ENCODE measurements at regions not wholly inside any gene's neighbourhood (a gene's known extent, or its start where the extent isn't known, plus 50 kb on each side); places are given as distances from the start of the nearest gene placed in this dataset.

DNA sequence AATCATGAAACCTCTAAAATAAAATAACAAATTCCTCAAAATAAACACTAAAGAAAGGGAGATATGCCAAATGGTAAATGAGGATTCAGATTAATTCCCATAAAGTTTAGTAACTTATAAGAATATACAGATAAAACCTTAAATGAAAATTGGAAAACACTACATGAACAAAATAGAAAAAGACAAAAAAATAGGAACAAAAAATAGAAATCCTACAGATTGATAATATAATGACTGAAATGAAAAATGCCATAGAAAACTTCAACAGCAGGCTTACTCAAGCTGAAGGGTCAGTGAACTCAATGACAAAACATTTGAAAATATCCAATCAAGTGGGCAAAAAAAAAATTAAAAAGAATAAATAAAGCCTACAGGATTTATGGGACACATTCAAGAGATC, 1784.8 kb downstream of the PCDH9 start:
- no peak overlapping the region for H3K4me2 ChIP-seq (ENCODE audit: low read length)
- no peak overlapping the region for H4K8ac ChIP-seq (ENCODE audit: low read depth, low read length)
- H3K79me2 ChIP-seq (ENCODE audit: control insufficient read depth, insufficient read depth, low read length): no peaks in the 10 kb centered on the region
- no peak overlapping the region for H3K18ac ChIP-seq (ENCODE audit: low read length)
- H2AK5ac ChIP-seq (ENCODE audit: low read length): no peak overlapping the region
- H2BK15ac ChIP-seq (replicated peaks; ENCODE audit: low read depth): no peak overlapping the region
- no peaks in the 10 kb centered on the region for H3K36me3 ChIP-seq (ENCODE audit: control insufficient read depth, insufficient read depth, low read length)
- no peak overlapping the region for H2BK120ac ChIP-seq (ENCODE audit: low read depth, low read length)
- no peak for DNase-seq
- H3K79me1 ChIP-seq (ENCODE audit: low read length): no peaks in the 10 kb centered on the region
- no peak overlapping the region for H3K4me3 ChIP-seq (ENCODE audit: low read length)
- no peaks in the 10 kb centered on the region for H3K27me3 ChIP-seq (ENCODE audit: insufficient read depth, low read length, poor library complexity)
- H3K4me1 ChIP-seq (ENCODE audit: control insufficient read depth, low read depth, low read length): no peaks in the 10 kb centered on the region
- no peak overlapping the region for H3K27ac ChIP-seq (ENCODE audit: low read depth, low read length)
- H4K5ac ChIP-seq (ENCODE audit: low read length): no peak overlapping the region
- H3K9ac ChIP-seq (ENCODE audit: low read length): no peak overlapping the region
- H2BK5ac ChIP-seq (ENCODE audit: low read length): no peak overlapping the region
- no peak overlapping the region for H3K4ac ChIP-seq (ENCODE audit: low read depth, low read length)
- no peak overlapping the region for H3K56ac ChIP-seq (ENCODE audit: low read length)
- H3K23ac ChIP-seq (ENCODE audit: low read length): no peak overlapping the region

DNA sequence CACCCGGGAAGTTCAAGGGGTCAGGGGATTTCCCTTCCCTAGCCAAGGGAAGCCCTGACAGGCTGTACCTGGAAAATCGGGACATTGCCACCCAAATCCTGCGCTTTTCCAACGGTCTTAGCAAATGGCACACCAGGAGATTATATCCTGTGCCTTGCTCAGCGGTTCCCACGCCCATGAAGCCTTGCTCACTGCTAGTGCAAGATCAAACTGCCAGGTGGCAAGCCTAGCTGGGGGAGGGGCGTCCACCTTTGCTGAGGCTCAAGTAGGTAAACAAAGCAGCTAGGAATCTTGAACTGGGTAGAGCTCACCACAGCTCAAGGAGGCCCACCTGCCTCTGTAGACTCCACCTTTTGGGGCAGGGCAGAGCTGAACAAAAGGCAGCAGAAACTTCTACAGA, 1794.5 kb downstream of the PCDH9 start:
- no peak overlapping the region for H2AK5ac ChIP-seq (ENCODE audit: low read length)
- H3K79me2 ChIP-seq (ENCODE audit: control insufficient read depth, insufficient read depth, low read length): no peaks in the 10 kb centered on the region
- no peak overlapping the region for H3K4me3 ChIP-seq (ENCODE audit: low read length)
- H3K36me3 ChIP-seq (ENCODE audit: control insufficient read depth, insufficient read depth, low read length): no peaks in the 10 kb centered on the region
- H2BK15ac ChIP-seq (replicated peaks; ENCODE audit: low read depth): no peak overlapping the region
- no peak overlapping the region for H3K18ac ChIP-seq (ENCODE audit: low read length)
- no peak overlapping the region for H3K4ac ChIP-seq (ENCODE audit: low read depth, low read length)
- no peaks in the 10 kb centered on the region for H3K4me1 ChIP-seq (ENCODE audit: control insufficient read depth, low read depth, low read length)
- no peak overlapping the region for H4K5ac ChIP-seq (ENCODE audit: low read length)
- H2BK120ac ChIP-seq (ENCODE audit: low read depth, low read length): no peak overlapping the region
- H3K4me2 ChIP-seq (ENCODE audit: low read length): no peak overlapping the region
- WGBS (ENCODE audit: extremely low coverage, insufficient coverage, low lambda C conversion rate): no CpG with 5 or more reads among the region's 7 CpGs
- H3K9ac ChIP-seq (ENCODE audit: low read length): no peak overlapping the region
- H3K27me3 ChIP-seq (ENCODE audit: insufficient read depth, low read length, poor library complexity): no peaks in the 10 kb centered on the region
- H3K27ac ChIP-seq (ENCODE audit: low read depth, low read length): no peak overlapping the region
- H2BK5ac ChIP-seq (ENCODE audit: low read length): no peak overlapping the region
- DNase-seq: no peak
- H3K79me1 ChIP-seq (ENCODE audit: low read length): no peaks in the 10 kb centered on the region
- H4K8ac ChIP-seq (ENCODE audit: low read depth, low read length): no peak overlapping the region
- no peak overlapping the region for H3K23ac ChIP-seq (ENCODE audit: low read length)
- H3K56ac ChIP-seq (ENCODE audit: low read length): no peak overlapping the region

DNA sequence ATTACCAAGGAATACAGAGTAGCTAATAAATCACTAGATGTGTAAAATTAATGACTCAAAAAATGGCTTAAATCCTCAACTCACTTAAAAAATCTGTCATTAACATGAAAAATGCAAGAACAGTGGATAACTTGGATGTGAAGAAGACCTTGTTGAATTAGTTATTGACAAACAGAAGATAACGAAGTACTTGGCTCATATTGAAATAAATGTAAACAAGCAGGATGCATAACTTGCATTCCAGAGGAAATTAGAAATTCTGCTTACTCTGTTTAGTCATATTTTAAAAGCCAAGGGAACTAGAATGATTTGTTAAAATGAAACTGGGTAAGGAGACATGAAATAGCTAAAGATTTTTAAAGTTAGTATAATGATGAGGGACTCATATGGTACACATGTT, 1812.2 kb downstream of the PCDH9 start:
- no peak overlapping the region for H2AK5ac ChIP-seq (ENCODE audit: low read length)
- H3K4me1 ChIP-seq (ENCODE audit: control insufficient read depth, low read depth, low read length): no peaks in the 10 kb centered on the region

DNA sequence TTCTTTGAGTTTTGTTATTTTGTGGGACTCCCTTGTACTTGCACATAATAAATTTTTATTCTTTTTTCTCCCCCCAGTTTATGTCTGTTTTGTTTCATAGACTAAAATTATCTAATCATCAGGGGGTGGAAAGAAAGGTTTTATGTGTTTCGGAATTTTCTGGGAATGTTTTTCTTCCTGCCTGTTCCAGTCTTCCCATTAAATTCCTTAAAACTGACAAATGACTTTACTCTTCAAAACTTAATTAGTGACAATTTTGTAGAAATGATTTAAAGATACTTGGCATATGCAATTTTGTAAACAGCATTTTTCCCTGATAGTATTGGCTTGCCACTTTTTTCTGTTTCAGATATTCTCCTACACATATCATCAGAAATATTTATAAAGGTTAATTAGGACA, 1813.4 kb downstream of the PCDH9 start:
- Histone ChIP-seq H3K9ac (ENCODE audit: low read length) (no peak overlapping the region), H3K27me3 (ENCODE audit: insufficient read depth, low read length, poor library complexity) (no peaks in the 10 kb centered on the region), H2BK15ac (replicated peaks; ENCODE audit: low read depth) (no peak overlapping the region), H3K4ac (ENCODE audit: low read depth, low read length) (no peak overlapping the region), H3K23ac (ENCODE audit: low read length) (no peak overlapping the region), H3K36me3 (ENCODE audit: control insufficient read depth, insufficient read depth, low read length) (no peaks in the 10 kb centered on the region), H3K4me2 (ENCODE audit: low read length) (no peak overlapping the region), H2BK5ac (ENCODE audit: low read length) (no peak overlapping the region), H3K56ac (ENCODE audit: low read length) (no peak overlapping the region), H2AK5ac (ENCODE audit: low read length) (no peak overlapping the region), H3K4me3 (ENCODE audit: low read length) (no peak overlapping the region), H3K18ac (ENCODE audit: low read length) (no peak overlapping the region), H3K79me1 (ENCODE audit: low read length) (no peaks in the 10 kb centered on the region), H3K4me1 (ENCODE audit: control insufficient read depth, low read depth, low read length) (no peaks in the 10 kb centered on the region), H3K79me2 (ENCODE audit: control insufficient read depth, insufficient read depth, low read length) (no peaks in the 10 kb centered on the region), H3K27ac (ENCODE audit: low read depth, low read length) (no peak overlapping the region), H4K5ac (ENCODE audit: low read length) (no peak overlapping the region), H4K8ac (ENCODE audit: low read depth, low read length) (no peak overlapping the region), H2BK120ac (ENCODE audit: low read depth, low read length) (no peak overlapping the region)
- no CpG with 5 or more reads among the region's 1 CpG for WGBS (ENCODE audit: extremely low coverage, insufficient coverage, low lambda C conversion rate)
- no peak for DNase-seq

More for the DNA sequence above, 1812.2 kb downstream of the PCDH9 start:
- H3K18ac ChIP-seq (ENCODE audit: low read length): no peak overlapping the region
- H3K4me3 ChIP-seq (ENCODE audit: low read length): no peak overlapping the region
- DNase-seq: no peak
- no peak overlapping the region for H3K4ac ChIP-seq (ENCODE audit: low read depth, low read length)
- H3K27me3 ChIP-seq (ENCODE audit: insufficient read depth, low read length, poor library complexity): no peaks in the 10 kb centered on the region
- no peaks in the 10 kb centered on the region for H3K79me1 ChIP-seq (ENCODE audit: low read length)
- no peak overlapping the region for H2BK5ac ChIP-seq (ENCODE audit: low read length)
- H3K23ac ChIP-seq (ENCODE audit: low read length): no peak overlapping the region
- H3K4me2 ChIP-seq (ENCODE audit: low read length): no peak overlapping the region
- no peak overlapping the region for H2BK15ac ChIP-seq (replicated peaks; ENCODE audit: low read depth)
- no peak overlapping the region for H2BK120ac ChIP-seq (ENCODE audit: low read depth, low read length)
- no peaks in the 10 kb centered on the region for H3K36me3 ChIP-seq (ENCODE audit: control insufficient read depth, insufficient read depth, low read length)
- H4K8ac ChIP-seq (ENCODE audit: low read depth, low read length): no peak overlapping the region
- no peaks in the 10 kb centered on the region for H3K79me2 ChIP-seq (ENCODE audit: control insufficient read depth, insufficient read depth, low read length)
- no peak overlapping the region for H3K9ac ChIP-seq (ENCODE audit: low read length)
- no CpG with 5 or more reads among the region's 1 CpG for WGBS (ENCODE audit: extremely low coverage, insufficient coverage, low lambda C conversion rate)
- no peak overlapping the region for H3K56ac ChIP-seq (ENCODE audit: low read length)
- H4K5ac ChIP-seq (ENCODE audit: low read length): no peak overlapping the region
- H3K27ac ChIP-seq (ENCODE audit: low read depth, low read length): no peak overlapping the region

GRCh38 chr13:65414187-65414586, 1815.9 kb downstream of the PCDH9 start:
- Histone ChIP-seq H3K79me2 (ENCODE audit: control insufficient read depth, insufficient read depth, low read length) (no peaks in the 10 kb centered on the region), H3K4me1 (ENCODE audit: control insufficient read depth, low read depth, low read length) (no peaks in the 10 kb centered on the region), H3K56ac (ENCODE audit: low read length) (no peak overlapping the region), H3K23ac (ENCODE audit: low read length) (no peak overlapping the region), H3K79me1 (ENCODE audit: low read length) (no peaks in the 10 kb centered on the region), H3K4me2 (ENCODE audit: low read length) (no peak overlapping the region), H3K4ac (ENCODE audit: low read depth, low read length) (no peak overlapping the region), H3K9ac (ENCODE audit: low read length) (no peak overlapping the region), H2BK5ac (ENCODE audit: low read length) (no peak overlapping the region), H3K27me3 (ENCODE audit: insufficient read depth, low read length, poor library complexity) (no peaks in the 10 kb centered on the region), H4K5ac (ENCODE audit: low read length) (no peak overlapping the region), H3K4me3 (ENCODE audit: low read length) (no peak overlapping the region), H3K36me3 (ENCODE audit: control insufficient read depth, insufficient read depth, low read length) (no peaks in the 10 kb centered on the region), H2BK15ac (replicated peaks; ENCODE audit: low read depth) (peak overlapping the region; percentile 36), H2BK120ac (ENCODE audit: low read depth, low read length) (no peak overlapping the region), H3K18ac (ENCODE audit: low read length) (no peak overlapping the region), H2AK5ac (ENCODE audit: low read length) (no peak overlapping the region), H3K27ac (ENCODE audit: low read depth, low read length) (no peak overlapping the region), H4K8ac (ENCODE audit: low read depth, low read length) (no peak overlapping the region)
- WGBS (ENCODE audit: extremely low coverage, insufficient coverage, low lambda C conversion rate): no CpG with 5 or more reads among the region's 2 CpGs
- DNase-seq: no peak

GRCh38 chr13:65411521-65411920, 1818.6 kb downstream of the PCDH9 start:
- Histone ChIP-seq H3K36me3 (ENCODE audit: control insufficient read depth, insufficient read depth, low read length) (no peaks in the 10 kb centered on the region), H3K9ac (ENCODE audit: low read length) (no peak overlapping the region), H3K4me2 (ENCODE audit: low read length) (no peak overlapping the region), H3K4me1 (ENCODE audit: control insufficient read depth, low read depth, low read length) (no peaks in the 10 kb centered on the region), H3K79me2 (ENCODE audit: control insufficient read depth, insufficient read depth, low read length) (no peaks in the 10 kb centered on the region), H3K27me3 (ENCODE audit: insufficient read depth, low read length, poor library complexity) (no peaks in the 10 kb centered on the region), H2BK15ac (replicated peaks; ENCODE audit: low read depth) (no peak overlapping the region), H2BK5ac (ENCODE audit: low read length) (no peak overlapping the region), H2BK120ac (ENCODE audit: low read depth, low read length) (no peak overlapping the region), H3K79me1 (ENCODE audit: low read length) (no peaks in the 10 kb centered on the region), H3K27ac (ENCODE audit: low read depth, low read length) (no peak overlapping the region), H4K5ac (ENCODE audit: low read length) (no peak overlapping the region), H3K4me3 (ENCODE audit: low read length) (no peak overlapping the region), H2AK5ac (ENCODE audit: low read length) (no peak overlapping the region), H3K23ac (ENCODE audit: low read length) (no peak overlapping the region), H3K18ac (ENCODE audit: low read length) (no peak overlapping the region), H3K56ac (ENCODE audit: low read length) (no peak overlapping the region), H4K8ac (ENCODE audit: low read depth, low read length) (no peak overlapping the region), H3K4ac (ENCODE audit: low read depth, low read length) (no peak overlapping the region)
- DNase-seq: no peak
- WGBS (ENCODE audit: extremely low coverage, insufficient coverage, low lambda C conversion rate): no CpG with 5 or more reads among the region's 2 CpGs
